NAMALWA (cell line): ENCODE measurements at regions not wholly inside any gene's neighbourhood (a gene's known extent, or its start where the extent isn't known, plus 50 kb on each side); places are given as distances from the start of the nearest gene placed in this dataset.
A peak's percentile ranks its signal among the peaks of the same experiment; 100 is the strongest.
"Not testable (repeated sequence)": the region's sequence is repeated elsewhere in the genome, so short reads cannot be mapped to it uniquely, and the experiment has no call there.

Experiments used
- DNase-seq: peaks from one replicate; pipeline ENCODE4 v3.0.0-alpha.2; 2015; ENCODE audit warnings: low spot score

DNA sequence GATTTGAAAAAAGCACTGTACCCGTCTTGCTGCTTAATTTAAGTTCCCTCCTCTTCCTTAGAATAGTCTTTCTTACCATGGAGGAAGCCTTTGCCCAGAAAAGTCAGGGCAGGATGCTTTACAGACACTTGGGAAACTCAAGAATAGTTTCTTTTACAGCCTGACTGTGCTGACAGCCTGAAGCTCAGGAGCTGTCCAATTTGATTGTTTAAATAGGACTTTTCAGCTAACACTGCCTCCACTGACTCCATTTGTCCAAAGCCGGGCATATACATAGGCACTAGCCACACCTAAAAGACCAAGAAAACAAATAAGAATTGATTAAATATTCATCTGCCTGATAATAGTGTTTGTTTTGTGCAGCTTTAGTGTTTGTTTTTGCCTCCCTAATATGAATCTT, 110.9 kb upstream of the L3MBTL4 start:
- DNase-seq: no peak

DNA sequence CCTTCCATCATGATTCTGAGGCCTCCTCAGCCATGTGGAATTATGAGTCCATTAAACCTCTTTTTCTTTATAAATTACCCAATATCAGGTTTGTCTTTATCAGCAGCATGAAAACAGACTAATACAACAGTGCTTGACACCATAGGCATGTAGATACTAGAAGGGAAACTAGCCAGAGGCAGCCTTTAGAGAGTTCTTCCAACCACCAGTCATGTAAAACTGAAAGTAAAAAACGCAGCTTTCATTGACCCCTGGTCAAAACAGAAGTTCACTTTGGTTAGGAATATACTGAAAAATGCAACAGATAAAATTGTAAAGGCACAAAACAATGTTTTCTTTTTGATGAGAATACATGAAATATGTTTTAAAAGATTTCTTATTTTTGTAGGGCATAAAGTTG, 122.8 kb upstream of the L3MBTL4 start:
- DNase-seq: no peak

DNA sequence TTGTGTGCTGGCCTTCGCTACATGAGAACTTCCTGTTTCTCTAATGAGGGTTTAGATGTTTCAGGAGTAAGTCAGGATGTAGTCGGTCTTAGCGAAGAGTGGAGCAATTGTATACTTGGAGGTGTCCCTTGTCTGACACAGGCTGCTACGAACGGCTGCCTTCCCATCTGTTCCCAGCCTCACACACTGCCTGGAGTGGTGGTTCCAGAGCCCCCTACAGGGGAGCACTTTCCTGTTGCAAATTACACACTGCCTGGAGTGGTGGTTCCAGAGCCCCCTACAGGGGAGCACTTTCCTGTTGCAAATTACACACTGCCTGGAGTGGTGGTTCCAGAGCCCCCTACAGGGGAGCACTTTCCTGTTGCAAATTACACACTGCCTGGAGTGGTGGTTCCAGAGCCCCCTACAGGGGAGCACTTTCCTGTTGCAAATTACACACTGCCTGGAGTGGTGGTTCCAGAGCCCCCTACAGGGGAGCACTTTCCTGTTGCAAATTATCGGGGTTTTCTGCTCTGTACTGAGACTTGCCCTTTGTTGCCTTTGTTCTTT, 126.5 kb upstream of the L3MBTL4 start:
- DNase-seq: not testable (repeated sequence)

DNA sequence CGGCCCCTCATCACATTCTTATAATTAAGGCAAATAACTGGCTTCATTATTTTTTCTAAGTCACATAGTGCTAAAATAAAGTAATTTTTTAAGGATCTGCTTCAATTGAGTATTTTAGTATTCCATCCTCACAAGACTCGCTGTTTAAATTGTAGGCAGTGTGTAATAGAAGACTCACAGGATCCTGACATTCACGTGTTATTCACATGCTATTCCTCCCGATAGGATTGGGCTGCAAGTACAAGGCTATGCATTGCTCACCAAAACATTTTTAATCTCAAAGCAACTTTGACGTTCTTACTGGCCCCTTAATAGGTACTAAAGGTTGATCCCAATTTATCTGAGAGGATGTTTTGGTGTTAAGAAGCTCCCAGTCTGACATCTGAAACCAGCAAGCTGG, 127.6 kb upstream of the L3MBTL4 start:
- no peak for DNase-seq

GRCh38 chr18:6543330-6543908, 128.7 kb upstream of the L3MBTL4 start:
- DNase-seq: peak; percentile 43

DNA sequence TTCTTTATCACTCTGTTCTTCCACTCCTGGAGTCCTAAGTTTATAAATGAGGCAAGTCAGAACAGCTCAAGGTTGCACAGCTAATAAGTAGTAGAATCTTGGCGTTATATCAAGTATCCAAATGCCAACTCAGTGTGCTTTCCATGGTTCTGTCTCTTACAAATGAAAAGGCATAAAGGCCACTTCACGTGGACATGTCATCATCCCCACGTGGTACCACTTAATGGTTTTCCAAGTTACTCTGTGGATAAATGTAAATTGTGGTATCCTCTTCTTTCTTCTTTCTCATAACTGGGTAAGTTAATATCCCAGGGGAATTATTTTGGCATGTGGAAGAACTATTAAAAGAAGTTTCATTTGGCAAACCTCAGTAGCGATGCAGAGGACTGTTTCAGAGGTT, 131.5 kb upstream of the L3MBTL4 start:
- no peak for DNase-seq

- no peak for DNase-seq
Observed at GRCh38 chr18:6547476-6547875, 132.8 kb upstream of the L3MBTL4 start.

- DNase-seq: no peak
Observed at GRCh38 chr18:6553234-6553900, 138.7 kb upstream of the L3MBTL4 start.

DNA sequence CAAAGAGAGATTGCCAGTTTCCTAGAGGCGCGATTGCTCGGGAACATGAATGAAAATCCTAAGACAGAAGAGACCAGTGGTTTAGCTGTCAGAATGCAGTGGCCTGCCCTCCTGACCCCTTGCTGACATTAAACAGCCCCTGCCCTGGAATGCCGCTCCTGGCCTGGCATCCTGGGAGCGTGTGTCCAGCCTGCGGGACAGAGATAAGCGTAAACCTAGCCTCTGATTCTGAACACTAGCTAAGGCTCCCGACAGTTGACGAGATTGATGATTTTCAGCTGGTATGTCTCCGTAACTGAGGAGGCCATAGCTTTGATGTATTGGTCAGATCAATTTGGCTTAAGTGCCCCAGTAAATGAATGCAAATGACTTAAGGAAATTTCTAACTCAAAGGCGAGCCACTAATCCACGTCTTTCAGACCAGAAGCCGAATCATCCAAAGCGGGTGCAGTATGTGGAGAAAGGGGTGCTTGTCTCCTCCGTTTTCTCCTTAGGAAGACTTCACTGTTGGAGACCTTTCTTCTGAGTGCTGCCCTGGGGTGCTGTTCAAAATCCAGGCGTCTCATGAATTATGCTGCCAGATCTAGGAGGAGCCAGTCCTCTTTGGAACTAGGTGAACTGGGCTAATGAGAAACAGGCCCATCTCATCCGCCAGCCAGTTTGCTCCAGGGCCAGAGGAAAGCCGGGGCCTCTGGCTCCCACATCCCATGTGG, 142.5 kb upstream of the L3MBTL4 start:
- DNase-seq: no peak

DNA sequence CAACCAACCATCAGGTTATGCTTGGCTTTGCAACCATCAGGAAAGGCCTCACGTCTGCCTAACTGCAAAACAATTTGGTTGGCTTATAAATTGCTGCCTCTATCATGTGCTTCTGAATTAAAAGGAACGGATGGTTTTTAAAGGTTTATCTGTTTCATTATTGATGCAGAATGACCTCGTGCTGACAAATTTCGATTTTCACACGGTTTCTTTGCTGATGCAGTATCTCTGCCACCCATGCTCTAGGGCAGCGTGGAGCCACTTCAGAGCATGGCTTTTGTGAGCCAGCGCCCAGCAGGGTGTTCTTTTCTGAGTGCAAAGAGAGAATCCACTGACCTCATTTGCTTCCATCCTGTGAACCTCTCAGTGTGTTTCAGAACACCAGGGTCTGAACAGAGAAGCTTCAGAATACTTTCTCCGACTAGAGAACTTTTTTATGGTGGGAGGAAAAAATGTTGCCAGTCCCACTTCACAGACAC, 143.1 kb upstream of the L3MBTL4 start:
- no peak for DNase-seq

DNA sequence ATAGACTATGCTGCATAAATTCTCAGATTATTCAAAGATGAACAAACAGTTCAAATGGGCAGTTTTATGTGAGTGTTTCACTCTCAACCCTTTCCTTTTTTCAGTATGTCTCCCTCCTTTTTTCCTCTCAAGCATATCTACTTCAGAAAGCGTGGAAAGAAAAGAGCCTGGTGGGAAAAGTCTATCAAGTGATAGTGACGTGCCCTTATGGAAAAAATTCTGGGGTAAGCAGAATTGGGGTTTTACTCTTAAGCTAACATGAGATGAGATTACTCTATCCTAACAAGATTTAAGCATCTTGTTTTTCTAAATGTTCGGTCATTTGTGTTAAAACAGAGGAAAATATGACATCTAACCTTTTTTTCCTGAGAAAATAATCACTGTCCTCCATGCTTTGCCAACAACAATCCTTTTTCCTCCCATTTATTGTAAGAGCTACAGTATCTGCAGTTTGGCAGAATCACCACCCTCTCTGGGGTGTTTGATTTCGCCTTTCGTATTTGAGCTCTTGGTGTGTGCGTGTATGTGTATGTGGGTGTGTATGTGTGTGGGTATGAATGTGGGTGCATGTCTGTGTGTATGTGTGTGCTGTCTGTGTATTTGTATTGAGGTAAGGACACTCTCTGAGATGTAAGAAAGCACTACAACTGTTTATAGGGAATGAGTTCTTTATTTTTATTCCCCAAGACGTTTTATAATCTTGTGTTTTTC, 143.9 kb upstream of the L3MBTL4 start:
- no peak for DNase-seq

GRCh38 chr18:6559296-6559695, 144.6 kb upstream of the L3MBTL4 start:
- DNase-seq: no peak

- DNase-seq: no peak
Observed at GRCh38 chr18:6561016-6561415, 146.3 kb upstream of the L3MBTL4 start.

DNA sequence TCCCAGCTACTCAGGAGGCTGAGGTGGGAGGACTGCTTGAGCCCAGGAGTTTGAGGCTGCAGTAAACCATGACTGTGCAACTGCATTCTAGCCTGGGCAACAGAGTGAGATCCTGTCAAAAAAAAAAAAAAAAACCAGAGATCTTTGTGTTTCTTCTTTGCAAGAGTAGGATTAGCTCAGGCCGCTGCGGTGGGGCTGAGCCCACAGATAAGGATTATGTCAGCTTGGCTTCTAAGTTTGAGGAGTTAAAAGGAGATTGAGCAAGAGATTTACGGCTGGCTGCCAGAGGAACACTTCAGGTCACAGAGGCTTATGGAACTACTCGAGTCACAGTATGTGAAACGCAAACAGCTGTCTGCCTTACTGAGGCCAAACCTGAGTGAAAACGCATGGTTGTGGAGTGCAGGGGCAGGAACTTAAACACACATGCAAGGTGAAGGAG, 146.7 kb upstream of the L3MBTL4 start:
- no peak for DNase-seq

GRCh38 chr18:6561862-6562291, 147.2 kb upstream of the L3MBTL4 start:
- no peak for DNase-seq

DNA sequence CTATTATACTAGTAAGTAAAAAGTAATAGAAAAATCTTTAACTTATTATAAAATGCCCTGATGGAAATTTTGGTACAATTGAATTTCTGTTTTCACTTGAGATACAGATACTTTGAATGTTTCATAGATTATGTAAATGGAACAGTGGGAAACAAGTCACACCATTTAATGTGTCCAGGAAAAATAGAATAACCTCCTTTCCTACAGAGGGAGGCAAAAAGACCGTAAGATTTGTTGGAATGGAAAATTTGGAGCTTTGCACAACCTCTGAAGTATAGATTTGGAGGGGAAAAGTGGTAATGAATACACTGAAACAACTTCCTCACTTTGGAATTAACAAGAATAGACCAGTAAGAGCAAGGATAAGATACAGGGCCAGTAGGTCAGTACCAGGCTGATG, 149.2 kb upstream of the L3MBTL4 start:
- DNase-seq: no peak

- no peak for DNase-seq
Observed at GRCh38 chr18:6564950-6565814, 150.5 kb upstream of the L3MBTL4 start.

GRCh38 chr18:6565815-6566081, 151.0 kb upstream of the L3MBTL4 start:
- no peak for DNase-seq

- DNase-seq: no peak
Observed at GRCh38 chr18:6566338-6566911, 151.7 kb upstream of the L3MBTL4 start.

DNA sequence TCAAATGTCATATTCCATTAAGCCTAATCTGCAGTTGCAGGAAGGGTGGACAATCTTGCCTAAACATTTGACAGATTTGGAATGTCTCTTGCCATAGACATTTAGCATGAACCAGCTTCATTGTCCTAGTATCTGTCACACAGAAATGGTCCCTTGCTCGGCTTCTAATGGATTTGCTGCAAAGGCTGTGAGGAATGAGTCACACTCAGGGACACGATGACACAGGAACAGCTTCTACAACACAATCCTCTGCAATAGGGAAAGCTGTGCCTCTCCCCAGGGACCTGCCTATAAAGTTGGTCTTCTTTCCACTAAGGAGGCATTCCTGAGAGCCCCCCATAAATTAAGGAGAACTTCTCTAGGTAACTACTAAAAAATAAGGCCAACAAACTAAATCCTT, 155.1 kb upstream of the L3MBTL4 start:
- no peak for DNase-seq

DNA sequence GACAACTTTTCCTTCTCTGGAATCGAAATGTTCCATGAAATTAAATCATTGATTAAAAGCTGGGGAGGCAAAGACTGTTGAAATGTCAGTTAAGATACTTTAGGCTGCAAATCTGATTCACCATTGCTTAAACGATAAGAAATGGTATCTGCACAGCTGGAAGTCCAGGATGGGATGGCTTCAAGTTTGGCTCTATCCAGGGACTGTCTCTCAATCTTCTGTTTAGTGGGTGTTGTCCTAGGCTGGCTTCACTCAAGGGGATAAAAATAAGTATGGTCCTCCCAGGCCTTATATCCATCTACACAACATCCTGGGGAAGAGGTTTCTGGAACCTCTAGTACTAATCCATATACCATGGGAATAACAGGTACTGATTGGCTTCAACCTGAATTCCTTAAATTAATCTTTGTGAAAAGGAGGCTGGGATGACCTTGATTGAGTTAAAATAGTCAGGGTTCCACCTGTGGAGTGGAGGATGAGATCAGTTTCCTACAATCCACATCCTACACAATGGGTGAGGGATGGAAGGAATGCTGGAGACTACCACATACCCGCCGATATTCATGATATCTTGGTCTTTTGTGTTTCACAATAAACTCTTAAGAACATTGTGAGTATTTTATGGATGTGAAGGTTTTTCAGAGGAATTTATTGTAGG, 156.0 kb upstream of the L3MBTL4 start:
- DNase-seq: no peak
